PC-3 (cell line): ENCODE measurements at regions not wholly inside any gene's neighbourhood (a gene's known extent, or its start where the extent isn't known, plus 50 kb on each side); places are given as distances from the start of the nearest gene placed in this dataset.

Experiments
- ATAC-seq: fragments of 200-7000 bp; cut with Tn5 transposase; 2 replicates; pipeline ENCODE4 v1.9.1; 2020; ENCODE audit warnings: mild to moderate bottlenecking, moderate library complexity
- BruUV-seq: library from RNA; stranded (reverse); fragments of 400-500 nt; replicated peaks from 2 replicates; lab custom pipeline; 2021; lab: Mats Ljungman, UMichigan
- CTCF ChIA-PET: fragments of 300-600 bp; sonication (Branson Sonifier 250); formaldehyde crosslinking; loops from one replicate; lab custom pipeline; 2022; ENCODE audit warnings: antibody characterized with exemption; lab: Charles Lee
- POLR2A ChIA-PET: fragments of 300-600 bp; sonication (Branson Sonifier 250); formaldehyde crosslinking; loops from one replicate; lab custom pipeline; 2022; ENCODE audit warnings: antibody characterized with exemption; ENCODE audit not compliant: unreplicated experiment; lab: Charles Lee
- DNase-seq: peaks from one replicate; pipeline ENCODE4 v3.0.0-alpha.2; 2015
- H2AFZ ChIP-seq: fragments of 300-600 bp; sonication (generic); 2 replicates; pipeline ENCODE4 v1.6.0; 2016; ENCODE audit warnings: antibody characterized with exemption, low read length
- H3F3A ChIP-seq: fragments of 300-600 bp; sonication (generic); one replicate; pipeline ENCODE4 v1.6.0; 2017; ENCODE audit warnings: antibody characterized with exemption, low read length, control low read depth, mild to moderate bottlenecking; ENCODE audit not compliant: unreplicated experiment
- H3K27ac ChIP-seq: fragments of 300-600 bp; sonication (generic); 2 replicates; pipeline ENCODE4 v1.5.1; 2016; ENCODE audit warnings: mild to moderate bottlenecking, low read length
- H3K27me3 ChIP-seq: fragments of 300-600 bp; sonication (generic); 2 replicates; pipeline ENCODE4 v1.6.1; 2016; ENCODE audit warnings: low read length, mixed read lengths
- H3K36me3 ChIP-seq: fragments of 300-600 bp; sonication (generic); 2 replicates; pipeline ENCODE4 v1.6.1; 2016; ENCODE audit warnings: low read depth, mixed run types, low read length, mixed read lengths
- H3K4me1 ChIP-seq: fragments of 300-600 bp; sonication (generic); 2 replicates; pipeline ENCODE4 v1.5.1; 2016; ENCODE audit warnings: low read length; ENCODE audit not compliant: insufficient read depth
- H3K4me2 ChIP-seq: fragments of 300-600 bp; sonication (generic); 2 replicates; pipeline ENCODE4 v1.6.0; 2016; ENCODE audit warnings: low read length
- H3K4me3 ChIP-seq: fragments of 300-600 bp; sonication (generic); 2 replicates; pipeline ENCODE4 v1.5.1; 2016; ENCODE audit warnings: mild to moderate bottlenecking, low read length, mixed read lengths
- H3K79me2 ChIP-seq: fragments of 300-600 bp; sonication (generic); 2 replicates; pipeline ENCODE4 v1.6.1; 2017; ENCODE audit warnings: low read length, mixed read lengths
- H3K9ac ChIP-seq: fragments of 300-600 bp; sonication (generic); 2 replicates; pipeline ENCODE4 v1.6.0; 2016; ENCODE audit warnings: mild to moderate bottlenecking, low read length
- H3K9me2 ChIP-seq: fragments of 300-600 bp; sonication (generic); replicated peaks from 2 replicates; pipeline ENCODE4 v1.6.1; 2016; ENCODE audit warnings: mixed run types, low read length, mixed read lengths
- H3K9me3 ChIP-seq: fragments of 300-600 bp; sonication (generic); 2 replicates; pipeline ENCODE4 v1.6.1; 2016; ENCODE audit warnings: low read length, mixed read lengths
- H4K20me1 ChIP-seq: fragments of 300-600 bp; sonication (generic); 2 replicates; pipeline ENCODE4 v1.6.1; 2016; ENCODE audit warnings: low read length, mixed read lengths
- EZH2 ChIP-seq: fragments of 300-600 bp; sonication (generic); IDR thresholded peaks from one replicate; pipeline ENCODE4 v1.6.1; 2017; ENCODE audit warnings: antibody characterized with exemption, mild to moderate bottlenecking, low read length; ENCODE audit not compliant: unreplicated experiment
- EZH2phosphoT487 ChIP-seq: fragments of 300-600 bp; sonication (generic); IDR thresholded peaks from 2 replicates; pipeline ENCODE4 v1.6.1; 2018; ENCODE audit warnings: mild to moderate bottlenecking, antibody characterized with exemption, low read length, borderline replicate concordance
- intact Hi-C: fragments of 100-400 bp; cut with micrococcal nuclease; formaldehyde crosslinking; loops from 2 replicates; pipeline ENCODE4 v1.9.0; 2023
- TF ChIP-seq, protein P1 (sequence below): fragments of 300-600 bp; sonication (generic); conservative IDR thresholded peaks from 2 replicates; pipeline ENCODE4 v1.5.1; 2017; ENCODE audit warnings: antibody characterized with exemption, low read depth, mild to moderate bottlenecking, low read length

GRCh38 chr3:34727700-34728099 lies 911.6 kb upstream of the ARPP21 start:
- 0 out of 2 replicates have a peak, but pooled peaks cover 6% of the 10 kb centered on the region for H3K9me3 ChIP-seq
- no peaks in the 10 kb centered on the region for H3K27me3 ChIP-seq
- CTCF ChIA-PET = no interaction called here
- intact Hi-C loops = no loop called here
- no peak for DNase-seq
- H3K27ac ChIP-seq = no peak overlapping the region
- no peak for ATAC-seq
- POLR2A ChIA-PET = no interaction called here
- H2AFZ ChIP-seq = no peak overlapping the region
- H3K4me1 ChIP-seq = no peaks in the 10 kb centered on the region
- TF ChIP-seq EZH2phosphoT487 (no peak), EZH2 (no peak)
- TF ChIP-seq, protein P1, sequence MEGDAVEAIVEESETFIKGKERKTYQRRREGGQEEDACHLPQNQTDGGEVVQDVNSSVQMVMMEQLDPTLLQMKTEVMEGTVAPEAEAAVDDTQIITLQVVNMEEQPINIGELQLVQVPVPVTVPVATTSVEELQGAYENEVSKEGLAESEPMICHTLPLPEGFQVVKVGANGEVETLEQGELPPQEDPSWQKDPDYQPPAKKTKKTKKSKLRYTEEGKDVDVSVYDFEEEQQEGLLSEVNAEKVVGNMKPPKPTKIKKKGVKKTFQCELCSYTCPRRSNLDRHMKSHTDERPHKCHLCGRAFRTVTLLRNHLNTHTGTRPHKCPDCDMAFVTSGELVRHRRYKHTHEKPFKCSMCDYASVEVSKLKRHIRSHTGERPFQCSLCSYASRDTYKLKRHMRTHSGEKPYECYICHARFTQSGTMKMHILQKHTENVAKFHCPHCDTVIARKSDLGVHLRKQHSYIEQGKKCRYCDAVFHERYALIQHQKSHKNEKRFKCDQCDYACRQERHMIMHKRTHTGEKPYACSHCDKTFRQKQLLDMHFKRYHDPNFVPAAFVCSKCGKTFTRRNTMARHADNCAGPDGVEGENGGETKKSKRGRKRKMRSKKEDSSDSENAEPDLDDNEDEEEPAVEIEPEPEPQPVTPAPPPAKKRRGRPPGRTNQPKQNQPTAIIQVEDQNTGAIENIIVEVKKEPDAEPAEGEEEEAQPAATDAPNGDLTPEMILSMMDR = no peak
- no peaks in the 10 kb centered on the region for H4K20me1 ChIP-seq
- no peak overlapping the region for H3K4me2 ChIP-seq
- no TSS peak for BruUV-seq
- H3F3A ChIP-seq = no peaks in the 10 kb centered on the region
- no peaks in the 10 kb centered on the region for H3K9me2 ChIP-seq
- H3K79me2 ChIP-seq = no peaks in the 10 kb centered on the region
- no peak overlapping the region for H3K9ac ChIP-seq
- H3K36me3 ChIP-seq = no peaks in the 10 kb centered on the region
- H3K4me3 ChIP-seq = no peak overlapping the region

DNA sequence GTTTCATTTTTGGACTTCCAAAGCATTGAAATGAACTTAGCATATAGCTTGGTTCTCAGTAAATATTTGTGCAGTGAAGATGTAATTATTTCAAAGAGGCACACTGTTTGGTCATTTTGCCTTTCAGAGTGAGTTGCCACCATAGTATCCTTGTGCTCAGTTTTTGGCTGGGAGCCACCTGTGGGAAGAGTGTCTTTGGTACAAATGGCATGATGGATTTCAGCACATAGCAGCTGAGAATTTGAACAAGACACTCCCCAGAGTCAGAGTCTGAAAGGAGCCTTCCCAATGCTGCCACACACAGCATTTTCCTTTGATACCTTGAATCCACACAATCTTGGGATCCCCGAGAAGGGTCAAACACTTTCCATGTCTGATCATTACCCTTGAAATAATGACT lies 897.2 kb upstream of the ARPP21 start:
- H3K9me2 ChIP-seq = no peaks in the 10 kb centered on the region
- ChIA-PET CTCF (no interaction called here), POLR2A (no interaction called here)
- H3K4me3 ChIP-seq = no peak overlapping the region
- intact Hi-C loops = no loop called here
- H2AFZ ChIP-seq = no peak overlapping the region
- H3K27me3 ChIP-seq = no peaks in the 10 kb centered on the region
- no TSS peak for BruUV-seq
- no peak for DNase-seq
- no peaks in the 10 kb centered on the region for H3K79me2 ChIP-seq
- no peak overlapping the region for H3K27ac ChIP-seq
- H3F3A ChIP-seq = no peaks in the 10 kb centered on the region
- H3K4me1 ChIP-seq = no peaks in the 10 kb centered on the region
- no peaks in the 10 kb centered on the region for H4K20me1 ChIP-seq
- peaks cover 28% of the 10 kb centered on the region for H3K9me3 ChIP-seq
- H3K36me3 ChIP-seq = no peaks in the 10 kb centered on the region
- H3K4me2 ChIP-seq = no peak overlapping the region
- no peak for TF ChIP-seq EZH2phosphoT487
- no peak for TF ChIP-seq EZH2
- TF ChIP-seq, protein P1 = no peak
- no peak overlapping the region for H3K9ac ChIP-seq
- ATAC-seq = no peak

DNA sequence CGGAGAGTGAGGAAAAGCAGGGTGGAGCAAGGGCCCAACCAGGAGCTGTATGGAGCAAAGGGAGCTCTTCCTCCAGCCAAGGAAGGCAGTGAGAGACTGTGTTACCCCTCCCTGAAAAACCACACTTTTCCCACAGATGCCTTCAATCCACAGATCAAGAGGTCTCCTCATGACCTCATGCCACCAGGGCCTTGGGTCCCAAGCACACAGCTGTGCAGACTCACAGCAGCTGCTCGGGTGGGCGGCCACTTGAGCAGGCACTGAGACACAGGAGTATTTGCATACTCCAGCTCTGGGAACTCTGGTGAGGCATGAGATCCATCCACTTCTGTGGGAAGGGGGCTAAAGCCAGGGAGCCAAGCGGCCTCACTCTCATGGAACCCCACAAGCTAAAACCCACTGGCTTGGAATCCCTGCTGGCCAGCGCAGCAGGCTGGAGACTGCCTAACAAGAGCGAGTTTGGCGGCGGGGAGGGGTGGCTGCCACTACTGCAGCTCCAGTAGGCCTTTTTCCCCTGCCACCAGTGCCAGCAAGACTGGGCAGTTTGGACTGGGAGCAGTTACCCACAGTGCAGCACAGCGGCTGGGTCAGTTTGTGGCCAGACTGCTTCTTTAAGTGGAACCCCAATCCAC lies 880.6 kb upstream of the ARPP21 start:
- H3K9ac ChIP-seq = no peak overlapping the region
- POLR2A ChIA-PET = no interaction called here
- DNase-seq (no peak), ATAC-seq (no peak)
- intact Hi-C loops = no loop called here
- no peaks in the 10 kb centered on the region for H4K20me1 ChIP-seq
- no peak overlapping the region for H2AFZ ChIP-seq
- H3K4me1 ChIP-seq = no peaks in the 10 kb centered on the region
- TF ChIP-seq EZH2 (no peak), EZH2phosphoT487 (no peak)
- TF ChIP-seq, protein P1 = no peak
- H3F3A ChIP-seq = no peaks in the 10 kb centered on the region
- no peak overlapping the region for H3K4me2 ChIP-seq
- no peaks in the 10 kb centered on the region for H3K79me2 ChIP-seq
- no peaks in the 10 kb centered on the region for H3K9me2 ChIP-seq
- CTCF ChIA-PET = no interaction called here
- H3K9me3 ChIP-seq = peaks cover 22% of the 10 kb centered on the region
- no peaks in the 10 kb centered on the region for H3K27me3 ChIP-seq
- H3K4me3 ChIP-seq = no peak overlapping the region
- H3K36me3 ChIP-seq = no peaks in the 10 kb centered on the region
- no TSS peak for BruUV-seq
- no peak overlapping the region for H3K27ac ChIP-seq
